HEK293T (cell line): ENCODE measurements at regions not wholly inside any gene's neighbourhood (a gene's known extent, or its start where the extent isn't known, plus 50 kb on each side); places are given as distances from the start of the nearest gene placed in this dataset.

Source experiments
- CTCF ChIA-PET: fragments of 350-600 bp; formaldehyde crosslinking; extraction: SDS; loops from one replicate; lab custom pipeline; 2021; ENCODE audit warnings: antibody characterized with exemption, inconsistent platforms; lab: Yijun Ruan, JAX
- POLR2A ChIA-PET: fragments of 350-600 bp; formaldehyde crosslinking; extraction: SDS; loops from one replicate; lab custom pipeline; 2020; ENCODE audit warnings: antibody characterized with exemption, inconsistent platforms; lab: Yijun Ruan, JAX
- DNase-seq: peaks from one replicate; pipeline ENCODE4 v3.0.0; 2012; ENCODE audit warnings: mixed read lengths; ENCODE audit errors: extremely low spot score
- ARNT ChIP-seq: fragments of 450-650 bp; IDR thresholded peaks from 2 replicates; pipeline ENCODE4 v1.6.1; 2017; ENCODE audit warnings: mild to moderate bottlenecking
- BHLHE40 ChIP-seq: fragments of 450-650 bp; IDR thresholded peaks from 2 replicates; pipeline ENCODE4 v1.6.1; 2016; ENCODE audit warnings: mild to moderate bottlenecking, moderate library complexity, borderline replicate concordance
- CTBP1 ChIP-seq: fragments of 450-650 bp; IDR thresholded peaks from 2 replicates; pipeline ENCODE4 v1.6.1; 2016; ENCODE audit warnings: borderline replicate concordance
- ELF4 ChIP-seq: fragments of 450-650 bp; IDR thresholded peaks from 2 replicates; pipeline ENCODE4 v1.6.1; 2017; ENCODE audit warnings: antibody characterized with exemption
- FOXA1 ChIP-seq: fragments of 450-650 bp; IDR thresholded peaks from 2 replicates; pipeline ENCODE4 v1.6.1; 2016; ENCODE audit warnings: mild to moderate bottlenecking
- FOXK2 ChIP-seq: fragments of 450-650 bp; IDR thresholded peaks from 2 replicates; pipeline ENCODE4 v1.6.1; 2016; ENCODE audit warnings: mild to moderate bottlenecking
- FOXM1 ChIP-seq: fragments of 450-650 bp; IDR thresholded peaks from 2 replicates; pipeline ENCODE4 v1.6.1; 2017; ENCODE audit warnings: mild to moderate bottlenecking, borderline replicate concordance
- HDGF ChIP-seq: fragments of 450-650 bp; IDR thresholded peaks from 2 replicates; pipeline ENCODE4 v1.6.1; 2017; ENCODE audit warnings: antibody characterized with exemption, borderline replicate concordance
- L3MBTL2 ChIP-seq: fragments of 450-650 bp; conservative IDR thresholded peaks from 2 replicates; pipeline ENCODE4 v1.6.1; 2016; ENCODE audit warnings: mild to moderate bottlenecking
- LEF1 ChIP-seq: fragments of 450-650 bp; IDR thresholded peaks from 2 replicates; pipeline ENCODE4 v1.6.1; 2017; ENCODE audit warnings: mild to moderate bottlenecking, borderline replicate concordance
- NFRKB ChIP-seq: fragments of 450-650 bp; IDR thresholded peaks from 2 replicates; pipeline ENCODE4 v1.6.1; 2016; ENCODE audit warnings: mild to moderate bottlenecking, moderate library complexity
- SP1 ChIP-seq: fragments of 450-650 bp; IDR thresholded peaks from 2 replicates; pipeline ENCODE4 v1.6.1; 2017
- SUZ12 ChIP-seq: fragments of 450-650 bp; IDR thresholded peaks from 2 replicates; pipeline ENCODE4 v1.6.1; 2016; ENCODE audit warnings: mild to moderate bottlenecking
- TARDBP ChIP-seq: fragments of 450-650 bp; IDR thresholded peaks from 2 replicates; pipeline ENCODE4 v1.6.1; 2016
- ZNF384 ChIP-seq: fragments of 450-650 bp; IDR thresholded peaks from 2 replicates; pipeline ENCODE4 v1.6.1; 2016
- TF ChIP-seq, protein P1 (sequence below): fragments of 450-650 bp; IDR thresholded peaks from 2 replicates; pipeline ENCODE4 v1.6.1; 2016

DNA sequence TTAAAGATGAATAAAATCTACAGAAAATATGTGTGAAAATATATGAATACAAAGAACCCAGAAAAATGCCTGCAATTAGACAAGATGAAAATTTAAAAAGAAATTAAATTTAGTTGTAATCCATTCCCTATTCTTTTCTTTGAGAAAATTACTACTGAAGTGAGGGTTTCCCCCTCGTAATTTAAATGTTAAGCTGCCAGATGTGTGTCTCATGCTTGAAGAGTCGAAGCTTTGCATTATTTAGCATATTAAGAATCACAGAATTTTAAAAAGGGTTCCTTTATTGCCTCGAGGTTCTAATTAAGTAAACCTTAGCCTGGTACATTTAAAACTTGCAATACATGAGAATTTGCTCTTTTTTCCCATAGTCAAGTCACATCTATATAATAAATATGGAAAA lies 630.1 kb downstream of the TFAP2A start:
- TF ChIP-seq SUZ12 (no peak), TARDBP (no peak), CTBP1 (no peak), HDGF (no peak), ELF4 (no peak), L3MBTL2 (no peak), ARNT (no peak), FOXK2 (no peak), FOXA1 (no peak)
- TF ChIP-seq, protein P1, sequence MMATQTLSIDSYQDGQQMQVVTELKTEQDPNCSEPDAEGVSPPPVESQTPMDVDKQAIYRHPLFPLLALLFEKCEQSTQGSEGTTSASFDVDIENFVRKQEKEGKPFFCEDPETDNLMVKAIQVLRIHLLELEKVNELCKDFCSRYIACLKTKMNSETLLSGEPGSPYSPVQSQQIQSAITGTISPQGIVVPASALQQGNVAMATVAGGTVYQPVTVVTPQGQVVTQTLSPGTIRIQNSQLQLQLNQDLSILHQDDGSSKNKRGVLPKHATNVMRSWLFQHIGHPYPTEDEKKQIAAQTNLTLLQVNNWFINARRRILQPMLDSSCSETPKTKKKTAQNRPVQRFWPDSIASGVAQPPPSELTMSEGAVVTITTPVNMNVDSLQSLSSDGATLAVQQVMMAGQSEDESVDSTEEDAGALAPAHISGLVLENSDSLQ, result no peak
- ChIA-PET POLR2A (no interaction called here), CTCF (no interaction called here)
- no peak for DNase-seq

DNA sequence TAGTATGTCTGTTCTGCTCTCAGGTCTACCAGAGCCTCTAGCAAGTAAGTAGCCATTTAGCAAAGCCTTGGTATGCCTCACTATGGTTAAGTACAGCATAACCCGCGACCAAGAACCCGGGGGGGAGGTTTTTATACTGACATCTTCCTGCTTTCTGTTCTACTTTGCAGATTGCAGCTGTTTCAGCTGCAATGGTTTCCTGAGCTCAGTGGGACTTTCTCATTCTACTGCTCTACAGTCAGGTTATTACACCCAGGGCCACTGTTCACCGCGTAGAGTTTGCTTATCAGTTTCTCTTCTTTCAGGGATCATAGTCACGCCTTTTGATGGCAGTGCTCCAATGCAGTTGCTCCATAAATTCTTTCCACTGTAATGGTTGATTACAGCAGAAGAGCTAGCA lies 631.3 kb downstream of the TFAP2A start:
- no peak for TF ChIP-seq HDGF
- TF ChIP-seq L3MBTL2, result no peak
- TF ChIP-seq SUZ12, result no peak
- no peak for TF ChIP-seq SP1
- no peak for TF ChIP-seq ZNF384
- TF ChIP-seq FOXM1, result no peak
- no peak for TF ChIP-seq ARNT
- no peak for TF ChIP-seq TARDBP
- no peak for TF ChIP-seq FOXK2
- TF ChIP-seq ELF4, result no peak
- TF ChIP-seq LEF1, result no peak
- TF ChIP-seq CTBP1, result no peak
- TF ChIP-seq, protein P1, result no peak
- POLR2A ChIA-PET, result no interaction called here
- CTCF ChIA-PET, result no interaction called here
- DNase-seq, result no peak

GRCh38 chr6:9766240-9766915 lies 648.5 kb downstream of the TFAP2A start:
- ChIA-PET CTCF (no interaction called here), POLR2A (no interaction called here)
- TF ChIP-seq FOXA1 (no peak), FOXM1 (no peak), HDGF (no peak), ARNT (no peak), CTBP1 (no peak), TARDBP (no peak), BHLHE40 (no peak), NFRKB (no peak), FOXK2 (no peak), L3MBTL2 (no peak), LEF1 (no peak), ZNF384 (no peak), SP1 (no peak), ELF4 (no peak), SUZ12 (no peak)
- TF ChIP-seq, protein P1, result no peak
- no peak for DNase-seq

DNA sequence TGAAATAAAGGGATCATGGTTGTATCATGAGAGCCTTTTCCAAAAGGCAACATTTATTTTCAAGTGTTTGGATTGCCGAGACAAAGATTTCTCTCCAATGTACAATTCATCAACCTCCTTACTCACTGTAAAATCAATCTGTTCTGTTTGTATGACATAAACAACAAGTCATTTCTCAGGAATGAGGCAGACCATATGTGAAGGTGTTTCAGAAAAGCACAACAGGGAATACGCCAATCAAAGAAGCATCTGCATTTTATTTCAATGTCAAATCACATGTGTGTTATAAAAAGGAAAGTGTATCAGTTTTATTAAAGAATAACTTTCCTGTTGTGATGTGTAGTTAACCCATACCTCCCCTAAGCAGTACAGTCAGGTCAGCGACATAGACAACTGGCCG lies 653.7 kb downstream of the TFAP2A start:
- DNase-seq, result no peak
- CTCF ChIA-PET, result no interaction called here
- POLR2A ChIA-PET, result no interaction called here
- TF ChIP-seq BHLHE40 (no peak), LEF1 (no peak), SP1 (no peak), CTBP1 (no peak), FOXA1 (no peak), FOXK2 (no peak), FOXM1 (no peak), ARNT (no peak), ELF4 (no peak), SUZ12 (no peak), TARDBP (no peak)

DNA sequence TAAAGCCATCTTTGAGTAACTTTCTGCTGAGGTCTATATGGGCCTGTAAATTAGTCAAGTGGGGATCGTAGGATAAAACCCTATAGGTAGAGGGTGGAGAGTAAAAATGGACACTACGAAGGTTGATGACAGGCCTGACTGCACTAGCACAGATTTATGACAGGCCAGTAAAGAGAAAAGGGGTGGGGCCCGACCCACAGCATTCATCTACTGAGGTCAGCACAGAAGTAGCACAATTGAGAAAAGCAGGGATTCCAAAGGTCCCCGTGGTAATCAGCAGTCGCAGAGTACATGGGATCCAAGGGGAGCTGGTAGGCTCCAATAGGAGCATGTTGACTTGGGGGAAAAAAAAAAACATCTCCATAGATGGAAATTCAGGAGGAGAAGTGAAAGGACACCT lies 660.4 kb downstream of the TFAP2A start:
- CTCF ChIA-PET, result no interaction called here
- POLR2A ChIA-PET, result no interaction called here
- TF ChIP-seq SP1 (no peak), NFRKB (no peak), LEF1 (no peak), HDGF (no peak), FOXA1 (no peak), BHLHE40 (no peak), TARDBP (no peak), CTBP1 (no peak), FOXK2 (no peak), L3MBTL2 (no peak)
- TF ChIP-seq, protein P1, result no peak
- DNase-seq, result no peak

GRCh38 chr6:9745966-9746365 lies 668.9 kb downstream of the TFAP2A start:
- DNase-seq, result no peak
- ChIA-PET POLR2A (no interaction called here), CTCF (no interaction called here)
- TF ChIP-seq CTBP1, result no peak
- no peak for TF ChIP-seq NFRKB
- no peak for TF ChIP-seq SP1
- TF ChIP-seq TARDBP, result no peak
- TF ChIP-seq ARNT, result no peak
- TF ChIP-seq SUZ12, result no peak
- TF ChIP-seq LEF1, result no peak
- TF ChIP-seq, protein P1, result no peak
- no peak for TF ChIP-seq BHLHE40
- no peak for TF ChIP-seq FOXA1
- TF ChIP-seq L3MBTL2, result no peak
- TF ChIP-seq ZNF384, result no peak
- TF ChIP-seq FOXM1, result no peak
- TF ChIP-seq FOXK2, result no peak
- TF ChIP-seq ELF4, result no peak
- no peak for TF ChIP-seq HDGF
